ENCODE measurements at regions not wholly inside any gene's neighbourhood (a gene's known extent, or its start where the extent isn't known, plus 50 kb on each side); places are given as distances from the start of the nearest gene placed in this dataset.

- no peak for TF ChIP-seq CTCF (IDR thresholded peaks at IDR 0.05)
- TF ChIP-seq POLR2A (IDR thresholded peaks at IDR 0.05), result no peak
Measured at GRCh38 chr15:94064676-94065313, 166.6 kb upstream of the MCTP2 start.

Data from uterus (tissue), 2 donors.